HUDEP-2 (cell line): ENCODE measurements at regions not wholly inside any gene's neighbourhood (a gene's known extent, or its start where the extent isn't known, plus 50 kb on each side); places are given as distances from the start of the nearest gene placed in this dataset.
A peak's percentile ranks its signal among the peaks of the same experiment; 100 is the strongest.

Experiments
- DNase-seq, 76 experiments: peaks; one replicate each; lab custom pipeline; 2025; ENCODE audit not compliant: unreplicated experiment in 76 of 76; lab: John Stamatoyannopoulos, UW

- DNase-seq: no peak
These were observed 335.6 kb upstream of the SLC16A7 start for GRCh38 chr12:59260202-59260601.

- DNase-seq: no peak
These were observed 332.4 kb upstream of the LRIG3 start for GRCh38 chr12:59252731-59253130.

- DNase-seq: no peak
These were observed 330.5 kb upstream of the LRIG3 start for GRCh38 chr12:59250766-59251165.

DNA sequence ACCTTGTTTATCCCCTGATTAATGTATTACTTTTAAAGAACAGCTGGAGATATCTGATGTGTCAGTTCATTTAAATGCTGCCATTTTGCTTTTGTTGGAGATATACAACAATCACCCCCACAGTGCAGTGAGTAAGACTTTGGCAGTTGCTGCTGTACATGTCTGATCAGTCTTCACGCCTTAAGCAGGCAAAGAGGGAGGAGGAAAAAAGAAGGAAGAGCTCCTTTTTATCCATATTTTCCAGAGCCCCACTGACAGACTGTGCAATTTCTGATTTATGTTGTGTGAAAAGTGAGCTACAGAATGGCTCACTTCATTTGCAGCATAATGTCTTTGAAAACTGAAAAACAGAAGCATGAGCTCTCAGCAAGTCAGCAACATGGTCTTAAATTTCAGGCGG lies 319.7 kb upstream of the LRIG3 start:
- DNase-seq: no peak

DNA sequence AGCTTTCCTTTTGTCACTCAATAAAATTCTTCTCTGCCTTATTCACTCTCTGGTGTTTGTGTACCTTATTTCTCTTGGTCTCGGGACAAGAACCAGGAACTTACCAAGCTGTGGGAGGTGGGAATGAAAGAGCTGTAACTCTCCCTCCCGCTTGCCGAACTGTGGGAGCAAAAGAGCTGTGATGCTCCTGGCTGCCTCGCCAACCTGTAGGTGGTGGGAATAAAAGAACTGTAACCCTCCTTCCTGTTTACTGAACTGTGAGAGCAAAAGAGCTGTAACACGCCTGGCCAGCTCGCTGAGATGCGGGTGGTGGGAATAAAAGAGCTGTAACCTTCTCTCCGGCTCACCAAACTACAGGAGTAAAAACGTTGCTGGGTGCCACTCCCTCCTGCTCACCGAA lies 314.1 kb upstream of the LRIG3 start:
- no peak for DNase-seq

DNA sequence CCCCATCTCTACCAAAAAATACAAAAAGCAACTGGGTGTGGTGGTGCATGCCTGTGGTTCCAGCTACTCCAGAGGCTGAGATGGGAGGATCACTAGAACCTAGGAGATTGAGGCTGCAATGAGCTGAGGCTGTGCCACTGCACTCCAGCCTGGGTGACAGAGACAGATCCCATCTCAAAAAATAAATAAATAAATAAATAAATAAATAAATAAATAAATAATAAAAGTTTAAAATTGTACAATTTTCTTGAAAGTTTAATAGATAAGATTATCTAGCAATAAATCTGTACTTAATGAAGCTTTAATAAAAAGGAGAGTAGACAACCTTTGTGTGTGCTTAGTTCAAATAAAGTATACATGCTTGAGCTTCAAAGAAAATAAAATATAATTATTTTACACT lies 310.0 kb upstream of the LRIG3 start:
- DNase-seq: no peak

- no peak for DNase-seq
These were observed 298.8 kb upstream of the LRIG3 start for GRCh38 chr12:59219148-59219547.

GRCh38 chr12:59196989-59197388 lies 276.7 kb upstream of the LRIG3 start:
- DNase-seq: no peak

GRCh38 chr12:59194794-59195193 lies 274.5 kb upstream of the LRIG3 start:
- DNase-seq: peak in 1 of 76 experiments; percentile 5

DNA sequence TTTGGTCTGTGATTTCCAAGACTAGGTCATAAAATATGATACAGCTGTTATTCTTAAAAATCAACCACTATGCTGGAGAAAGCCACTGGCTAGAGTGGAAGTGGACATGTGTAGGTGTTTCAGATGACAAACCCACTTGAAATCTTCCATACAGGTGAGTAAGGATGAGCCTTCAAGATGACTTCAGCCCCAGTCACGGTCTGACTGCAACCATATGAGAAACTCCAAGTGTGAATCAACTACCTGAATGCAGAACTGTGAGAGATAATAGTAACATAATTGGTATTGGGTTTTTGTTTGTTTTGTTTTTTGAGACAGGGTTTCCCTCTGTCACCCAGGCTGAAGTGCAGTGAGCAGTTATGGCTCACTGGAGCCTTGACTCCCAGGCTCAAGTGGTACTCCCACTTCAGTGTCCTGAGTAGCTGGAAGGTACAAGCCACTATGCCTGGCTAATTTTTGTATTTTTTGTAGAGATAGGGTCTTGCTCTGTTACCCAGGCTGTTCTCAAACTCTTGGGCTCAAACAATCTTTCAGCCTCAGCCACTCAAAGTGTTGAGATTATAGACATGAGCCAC lies 273.3 kb upstream of the LRIG3 start:
- DNase-seq: no peak

GRCh38 chr12:59191372-59191771 lies 271.1 kb upstream of the LRIG3 start:
- DNase-seq: no peak

DNA sequence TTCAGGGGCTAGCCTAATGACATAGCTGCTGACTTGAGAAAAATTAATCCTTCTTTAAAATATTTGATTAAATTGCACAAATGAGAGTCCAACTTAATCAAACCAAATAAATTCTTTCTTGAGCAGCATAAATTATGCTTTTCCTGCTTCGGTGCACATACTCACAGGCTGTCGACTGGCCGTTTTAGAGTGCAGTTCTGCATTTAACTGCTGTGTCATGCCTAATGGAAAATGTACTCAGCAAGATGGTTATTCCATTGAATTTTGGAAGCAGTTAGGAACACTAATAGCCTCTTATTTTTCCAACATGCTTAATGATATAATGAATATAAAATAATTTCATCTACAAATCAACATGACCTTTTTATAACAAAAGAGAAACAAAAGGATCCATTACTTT lies 266.1 kb upstream of the LRIG3 start:
- DNase-seq: no peak

DNA sequence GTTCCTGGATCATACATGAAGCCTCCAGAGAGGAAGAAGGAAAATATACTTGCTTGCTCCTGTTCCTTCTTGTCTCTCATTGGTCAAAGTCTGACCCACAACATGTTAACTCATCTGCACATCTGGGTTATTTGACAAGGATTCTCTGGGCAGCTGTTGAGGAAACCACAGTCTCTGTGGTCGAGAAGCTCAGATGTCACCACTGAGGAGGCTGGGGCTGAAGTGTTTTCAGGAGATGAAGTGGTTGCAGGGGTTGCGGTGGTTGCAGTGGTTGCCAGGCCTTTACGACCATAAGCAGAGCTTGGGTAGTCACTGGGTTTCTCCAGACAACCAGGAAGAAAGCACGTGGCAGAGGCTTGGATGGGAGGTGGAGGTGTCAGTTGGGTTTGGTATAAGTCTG lies 265.0 kb upstream of the LRIG3 start:
- no peak for DNase-seq

- no peak for DNase-seq
These were observed 262.6 kb upstream of the LRIG3 start for GRCh38 chr12:59182658-59183455.

DNA sequence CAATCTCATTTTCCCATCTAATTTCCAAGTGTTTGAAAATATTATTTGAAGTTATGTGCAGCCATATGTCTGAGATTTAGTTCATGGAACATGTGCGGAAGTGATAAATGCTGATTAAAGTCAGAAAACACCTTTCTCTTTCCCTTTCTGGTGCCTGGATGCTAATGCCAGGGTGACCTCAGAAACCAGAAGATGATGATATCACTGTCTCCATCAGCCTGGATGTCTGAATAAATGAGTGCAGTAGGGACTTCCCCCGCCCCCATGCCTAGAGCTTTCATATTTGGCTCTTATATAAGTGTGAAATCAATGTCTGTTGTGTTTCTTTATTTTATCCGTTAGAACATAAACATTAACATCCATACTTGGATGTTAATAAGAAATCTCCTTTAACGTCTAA lies 261.9 kb upstream of the LRIG3 start:
- no peak for DNase-seq

DNA sequence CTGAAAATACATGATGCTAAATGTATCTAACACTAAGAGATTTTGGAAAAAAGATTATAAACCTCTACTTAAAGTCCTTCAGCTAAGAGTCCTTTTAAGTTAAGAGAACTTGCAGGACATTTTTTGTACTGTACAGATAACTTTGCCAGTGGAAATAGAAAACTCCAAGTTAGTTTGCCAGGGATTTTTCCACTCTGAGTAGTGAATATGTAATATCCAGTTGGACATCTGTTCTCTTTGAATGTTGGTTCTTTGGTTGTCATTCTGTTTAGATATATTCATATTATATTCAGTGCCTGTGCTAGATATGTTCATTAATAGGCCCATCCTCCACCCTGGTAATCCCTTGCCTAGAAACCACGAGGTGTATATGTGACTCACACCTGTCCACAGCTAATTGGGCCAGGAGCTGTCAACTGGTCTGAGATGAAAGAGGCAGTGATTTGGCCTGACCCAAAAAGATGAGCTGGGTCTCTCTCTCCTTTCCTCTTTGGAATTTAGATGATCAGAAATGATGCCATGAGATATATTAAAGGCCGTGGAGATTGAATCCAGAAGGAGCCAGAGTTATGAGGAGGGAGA lies 261.0 kb upstream of the LRIG3 start:
- no peak for DNase-seq

- DNase-seq: no peak
These were observed 258.9 kb upstream of the LRIG3 start for GRCh38 chr12:59179231-59179630.

DNA sequence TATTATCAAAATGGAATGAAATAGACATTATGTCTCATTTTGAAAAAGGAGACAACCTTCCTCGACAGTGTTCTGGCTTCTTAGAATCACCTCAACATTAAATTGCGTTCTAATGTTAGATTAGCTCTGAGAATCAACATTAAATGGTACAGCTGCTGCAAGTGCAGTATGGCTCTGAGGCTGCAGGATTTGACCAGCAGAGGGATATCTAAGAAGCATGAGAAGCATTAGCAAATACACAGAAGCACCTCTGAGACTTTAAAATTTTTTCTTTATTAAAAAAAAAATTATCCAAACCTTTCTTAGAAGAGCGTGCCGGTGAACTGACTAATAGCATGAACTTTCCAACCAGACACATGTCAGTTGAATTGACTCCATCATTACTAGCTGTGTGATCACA lies 253.4 kb upstream of the LRIG3 start:
- DNase-seq: no peak

DNA sequence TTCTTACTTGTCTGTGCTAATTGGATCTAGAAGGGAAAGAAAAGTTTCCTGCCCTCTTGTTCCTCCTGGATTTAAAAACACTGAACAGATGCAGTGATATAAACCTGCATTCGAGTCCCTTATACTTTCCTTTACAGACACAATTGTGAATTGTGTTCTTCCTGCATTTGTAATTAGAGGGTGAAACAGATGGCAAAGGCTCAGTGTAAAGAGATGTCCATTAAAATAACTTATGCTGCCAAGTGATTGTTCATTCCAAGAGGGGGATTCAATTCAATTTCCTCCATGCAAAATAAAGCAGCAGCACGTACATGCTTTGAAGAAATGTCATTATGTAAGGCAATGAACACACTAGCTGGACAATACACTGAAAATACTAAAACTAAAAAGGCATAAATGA lies 248.3 kb upstream of the LRIG3 start:
- DNase-seq: no peak

DNA sequence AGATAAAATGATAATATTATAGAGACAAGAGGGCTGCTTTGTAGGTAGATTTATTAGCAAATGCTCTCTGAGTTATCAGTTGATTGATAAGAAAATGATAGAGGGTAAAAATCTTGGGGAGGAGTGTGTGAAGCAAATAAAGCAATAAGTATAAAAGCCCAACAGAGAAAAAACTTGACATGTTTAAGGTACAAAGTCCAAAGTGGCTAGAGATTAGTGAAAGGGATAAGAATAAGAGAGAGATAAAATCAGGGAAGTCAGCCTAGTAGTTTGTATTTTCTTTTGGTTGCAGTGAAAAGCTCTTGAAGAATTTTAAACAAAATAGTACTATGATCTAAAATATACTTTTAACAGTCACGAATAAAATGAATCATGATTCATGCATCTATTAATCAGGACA lies 246.2 kb upstream of the LRIG3 start:
- no peak for DNase-seq

- peak in 7 of 76 experiments; percentile 0 to 15 (median 9) for DNase-seq
These were observed 244.9 kb upstream of the LRIG3 start for GRCh38 chr12:59164991-59165718.

- no peak for DNase-seq
These were observed 243.9 kb upstream of the LRIG3 start for GRCh38 chr12:59164226-59164625.
